ENCODE measurements at regions not wholly inside any gene's neighbourhood (a gene's known extent, or its start where the extent isn't known, plus 50 kb on each side); places are given as distances from the start of the nearest gene placed in this dataset.

DNA sequence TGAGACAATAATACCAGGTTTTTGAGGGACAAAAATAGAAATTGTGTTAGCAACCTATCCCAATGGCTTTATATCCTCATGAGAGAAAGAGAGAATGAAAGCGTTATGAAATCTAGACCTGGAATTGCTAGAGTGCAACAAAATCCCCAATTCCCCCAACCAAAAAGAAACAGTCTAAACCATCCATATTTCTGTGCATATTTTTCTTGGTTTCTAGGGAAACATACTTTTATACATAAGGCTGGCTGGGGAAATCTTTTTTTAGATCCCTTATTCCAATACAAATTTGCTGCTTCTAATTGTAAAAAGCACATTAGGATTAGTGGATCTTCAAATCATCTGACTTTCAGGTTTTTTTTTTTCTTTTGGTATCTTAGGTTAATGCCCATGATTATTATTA, 277.0 kb upstream of the SEMA3A start:
- no peak for DNase-seq

DNA sequence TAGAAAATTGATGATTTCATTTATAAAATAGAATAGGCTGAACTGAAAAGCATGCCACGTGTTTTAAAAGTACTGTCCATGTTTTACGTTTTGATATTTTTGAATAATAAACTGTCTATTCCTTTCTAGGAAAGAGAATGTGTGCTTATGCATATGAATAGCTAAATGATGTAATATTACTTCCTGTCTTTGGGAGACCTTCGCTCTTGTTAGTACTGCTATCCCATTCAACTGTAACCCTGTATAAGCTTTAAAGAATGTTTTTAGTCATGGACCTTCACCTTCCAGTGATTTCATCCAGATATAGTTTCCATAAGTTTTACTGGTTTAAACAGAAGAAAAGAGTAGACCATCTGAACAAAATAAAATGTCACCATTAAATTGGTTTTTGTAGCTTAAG, 274.4 kb upstream of the SEMA3A start:
- no peak for DNase-seq

DNA sequence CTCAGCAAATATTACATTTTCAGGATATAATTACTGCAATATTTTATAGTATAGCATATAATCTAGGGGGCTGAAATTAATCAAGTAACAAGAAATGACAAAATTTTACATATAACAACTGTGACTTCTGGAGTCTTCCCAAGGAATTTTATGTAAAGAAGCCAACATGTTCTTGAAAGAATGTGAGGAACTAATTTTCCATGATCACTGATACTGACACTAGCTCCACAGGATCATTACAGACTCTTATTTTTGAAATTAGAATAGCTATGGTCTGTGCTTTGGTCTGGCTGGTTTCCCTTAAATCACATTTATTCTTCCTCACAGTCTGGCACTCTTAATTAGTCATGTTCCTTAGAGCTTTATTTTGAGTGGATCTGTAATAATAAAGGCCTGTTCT, 267.7 kb upstream of the SEMA3A start:
- DNase-seq = no peak

DNA sequence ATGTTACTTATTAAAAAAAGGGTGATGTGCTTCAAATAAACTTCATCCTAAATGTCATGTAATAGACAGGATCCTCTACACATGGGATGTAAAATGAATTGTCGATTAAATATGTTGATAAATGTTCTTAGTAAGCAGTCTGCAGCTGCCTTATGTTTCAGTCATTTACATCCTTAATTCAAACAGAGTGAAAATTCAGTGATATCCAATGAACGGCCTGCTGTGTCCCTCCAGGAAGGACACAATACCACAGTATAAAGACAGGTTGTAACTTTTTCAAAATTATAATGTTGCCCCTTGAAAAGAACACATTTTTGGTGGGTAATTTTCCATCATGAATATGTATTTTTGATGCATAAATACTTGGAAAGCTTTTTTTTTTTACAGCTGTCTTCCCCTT, 266.5 kb upstream of the SEMA3A start:
- DNase-seq = no peak

DNA sequence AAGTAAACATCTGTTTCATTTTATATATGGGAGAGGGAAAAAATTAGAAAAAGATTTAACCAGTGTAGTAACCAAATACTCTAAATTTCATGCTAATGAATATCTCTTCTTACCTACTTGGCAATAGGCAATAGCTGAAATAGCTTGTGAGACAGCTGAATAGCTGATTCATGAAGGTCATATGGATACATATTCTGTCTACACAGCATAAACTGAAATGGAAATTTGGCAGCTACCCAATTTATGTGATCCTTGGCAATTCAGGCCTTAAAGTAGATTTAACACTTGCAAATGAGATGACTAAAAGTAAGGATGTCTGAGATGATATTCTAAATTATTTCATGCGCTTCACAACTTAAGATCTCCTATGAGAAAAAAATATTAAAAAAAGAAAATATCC, 261.2 kb upstream of the SEMA3A start:
- no peak for DNase-seq

GRCh38 chr7:84454174-84454959, 259.8 kb upstream of the SEMA3A start:
- DNase-seq = no peak

DNA sequence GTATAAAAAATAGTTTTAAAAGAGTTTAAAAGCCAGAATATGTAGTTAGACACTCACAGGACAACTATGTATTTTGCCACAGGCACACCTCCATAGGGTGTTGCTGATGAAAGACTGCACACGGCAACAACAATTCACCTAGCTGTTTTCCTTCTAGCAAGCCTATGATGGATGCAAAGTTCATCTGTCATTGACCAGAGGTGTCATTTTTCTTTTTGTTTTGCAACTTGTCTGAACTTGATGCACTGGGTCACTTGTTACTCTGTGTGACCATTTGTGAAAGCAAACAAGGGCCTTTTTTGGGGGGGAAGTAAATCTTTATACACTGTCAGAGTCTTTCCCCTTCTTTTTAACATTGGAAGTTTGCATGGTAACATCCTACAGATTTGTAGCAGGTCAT, 258.0 kb upstream of the SEMA3A start:
- no peak for DNase-seq

- DNase-seq = no peak
Measured at GRCh38 chr7:84450772-84451171, 256.2 kb upstream of the SEMA3A start.

- no peak for DNase-seq
Measured at GRCh38 chr7:84447636-84448293, 253.2 kb upstream of the SEMA3A start.

DNA sequence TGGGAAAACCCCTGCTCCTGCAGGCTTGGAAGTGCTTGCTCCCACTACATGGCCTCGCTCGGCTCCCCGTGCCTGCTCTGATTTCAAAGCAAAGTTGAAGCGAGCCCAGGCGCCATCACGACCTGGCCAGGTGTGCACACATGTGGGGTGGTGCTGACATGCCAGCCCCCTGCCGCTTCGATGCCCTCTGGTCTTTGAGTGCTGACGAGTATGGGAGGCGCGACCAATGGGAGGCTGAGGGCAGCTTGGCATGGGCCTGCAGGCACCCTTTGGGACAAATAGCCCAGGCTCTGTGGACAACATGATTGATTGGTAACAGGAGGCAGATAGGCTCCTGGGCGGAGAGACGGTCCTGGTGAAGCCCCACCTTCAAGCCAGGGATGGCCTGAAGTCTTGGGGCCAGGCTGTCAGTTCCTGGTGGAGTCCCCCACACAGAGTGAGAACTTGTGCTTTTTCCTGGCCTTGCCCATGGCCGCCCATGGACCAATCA, 252.4 kb upstream of the SEMA3A start:
- DNase-seq = no peak

- DNase-seq = no peak
Measured at GRCh38 chr7:84425702-84426259, 231.2 kb upstream of the SEMA3A start.

DNA sequence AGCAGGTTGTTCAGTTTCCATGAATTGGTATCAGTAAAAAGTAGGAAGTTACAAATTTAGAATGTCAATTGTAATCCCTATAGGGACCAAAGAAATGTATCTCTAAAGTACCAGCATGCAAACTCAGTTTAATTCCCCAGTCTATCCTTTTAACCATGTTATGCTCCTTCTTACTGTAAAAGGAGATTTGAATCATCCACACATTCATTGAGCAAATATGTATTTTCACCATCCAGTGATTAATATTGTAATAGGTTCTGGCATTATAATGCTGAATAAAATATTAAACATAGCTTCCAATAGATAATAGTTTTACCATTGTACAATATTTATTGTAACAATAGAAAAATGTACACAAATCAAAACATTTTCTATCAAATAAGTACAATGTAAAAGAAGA, 228.2 kb upstream of the SEMA3A start:
- no peak for DNase-seq

GRCh38 chr7:84412161-84412969, 217.8 kb upstream of the SEMA3A start:
- no peak for DNase-seq

DNA sequence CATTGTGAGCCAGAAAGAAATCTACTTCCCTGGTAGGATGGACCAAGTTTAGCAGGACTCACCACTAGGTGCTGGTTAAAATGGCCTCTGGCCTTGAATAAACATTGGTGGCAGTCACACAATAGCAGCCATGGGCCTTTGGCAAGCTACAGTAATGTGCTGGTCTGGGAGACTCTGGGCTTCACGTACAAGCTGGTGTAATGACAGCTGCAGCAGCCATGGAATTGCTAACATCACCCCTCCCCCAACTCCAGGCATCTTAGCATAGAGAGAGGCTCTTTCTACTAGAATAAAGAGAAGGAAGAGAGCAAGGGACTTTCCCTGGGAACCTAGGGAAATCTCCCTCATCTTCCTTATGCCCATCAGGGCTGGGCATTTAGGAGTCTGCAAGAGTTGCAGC, 205.1 kb upstream of the SEMA3A start:
- DNase-seq = no peak

GRCh38 chr7:84394219-84394618, 199.6 kb upstream of the SEMA3A start:
- DNase-seq = no peak

DNA sequence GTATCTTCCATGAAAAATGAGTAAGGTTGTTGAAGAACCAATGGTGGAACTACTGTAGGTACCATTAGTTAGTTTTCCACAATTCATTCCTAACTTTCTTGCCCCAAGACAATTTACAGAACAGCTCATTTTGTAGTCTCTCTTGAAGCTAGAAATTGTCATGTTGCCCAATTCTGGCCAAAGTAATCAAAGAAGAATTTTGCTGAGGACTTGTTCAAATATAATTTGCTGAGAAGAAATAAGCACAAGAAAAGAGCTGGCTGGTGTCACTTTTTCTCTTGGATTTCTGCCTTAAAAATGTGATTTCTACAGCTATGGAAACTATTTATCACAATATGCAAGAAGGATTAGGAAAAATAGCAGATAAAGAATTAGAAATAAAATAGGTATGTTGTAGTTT, 199.2 kb upstream of the SEMA3A start:
- DNase-seq = no peak

DNA sequence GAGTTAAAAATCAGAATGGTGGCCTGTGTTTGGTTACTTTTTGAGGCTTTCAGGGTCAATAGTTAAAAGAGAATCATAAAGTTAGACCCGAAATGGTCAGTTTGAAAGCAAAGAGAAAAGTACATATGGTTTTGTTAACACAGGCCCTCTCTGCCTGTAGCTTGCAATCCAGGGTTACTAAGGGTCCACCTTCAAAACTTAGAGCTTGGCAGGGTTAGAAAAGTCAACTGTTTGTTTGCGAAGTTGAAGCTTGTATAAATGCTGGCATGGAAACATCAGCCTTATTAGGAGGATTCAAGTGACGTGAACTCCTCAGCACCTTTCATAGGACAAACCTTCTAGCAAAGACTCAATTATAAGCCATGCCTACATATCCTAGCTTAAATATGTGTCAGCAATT, 196.3 kb upstream of the SEMA3A start:
- DNase-seq = no peak

- no peak for DNase-seq
Measured at GRCh38 chr7:84389242-84389641, 194.7 kb upstream of the SEMA3A start.

GRCh38 chr7:84387595-84387994, 193.0 kb upstream of the SEMA3A start:
- DNase-seq = no peak

DNA sequence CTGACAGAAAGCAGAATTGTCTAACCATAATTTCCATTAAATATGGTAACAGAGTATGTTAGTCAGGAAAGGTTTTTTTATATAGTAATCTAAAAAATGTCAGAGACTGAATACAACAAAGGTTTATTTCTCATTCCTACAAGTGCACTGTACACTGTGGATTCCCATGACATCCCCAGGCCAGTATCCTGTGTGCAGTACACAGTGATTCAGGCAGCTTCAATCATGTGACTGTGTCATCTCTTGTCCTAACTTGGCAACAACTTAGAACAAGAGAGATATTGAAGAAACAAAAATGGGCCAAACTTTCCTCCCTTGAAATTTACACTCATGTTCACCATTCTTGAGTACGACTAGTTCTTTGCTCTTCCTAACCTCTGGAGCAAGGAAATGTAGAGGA, 189.8 kb upstream of the SEMA3A start:
- no peak for DNase-seq

DNA sequence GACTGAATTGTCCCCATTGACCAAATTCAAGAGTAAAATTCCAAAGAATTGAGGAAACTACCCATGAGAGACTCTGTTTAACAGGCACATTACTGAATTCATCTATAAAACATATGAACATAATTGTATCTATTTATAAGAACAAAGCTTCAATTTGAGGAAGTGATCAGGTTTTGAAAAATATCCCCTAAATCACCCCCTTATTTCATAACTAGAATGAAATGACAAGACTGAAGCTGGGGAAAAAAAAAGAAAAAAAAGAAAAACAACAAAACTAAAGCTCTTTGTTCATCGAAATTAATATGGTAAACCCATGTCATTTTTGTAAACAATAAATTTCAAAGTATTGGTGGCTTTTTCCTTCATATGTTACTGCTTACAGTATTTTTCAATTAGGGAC, 184.9 kb upstream of the SEMA3A start:
- no peak for DNase-seq

GRCh38 chr7:84372712-84373111, 178.1 kb upstream of the SEMA3A start:
- DNase-seq = no peak

DNA sequence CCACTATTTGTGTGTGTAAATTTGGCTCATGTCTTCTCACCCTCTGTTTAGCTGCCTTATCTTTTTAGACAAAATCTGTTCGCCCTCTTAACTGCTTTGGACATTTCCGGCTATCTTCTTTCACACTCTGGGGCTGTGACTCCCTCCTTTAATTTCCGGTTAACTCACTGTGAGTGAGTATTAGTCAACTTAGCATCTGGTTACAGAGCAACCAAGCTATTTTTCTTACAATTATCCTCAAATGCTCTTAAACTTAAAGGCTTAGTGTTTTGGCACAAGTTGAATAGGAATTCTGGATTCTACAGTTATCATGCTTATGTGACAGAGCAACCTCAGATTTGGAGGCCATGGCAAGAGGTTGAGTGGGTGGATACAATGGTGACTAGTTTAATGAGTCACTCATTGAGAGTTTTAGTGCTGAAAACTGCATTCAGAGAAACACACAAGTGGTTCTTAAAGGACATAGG, 177.6 kb upstream of the SEMA3A start:
- DNase-seq = no peak
